ENCODE measurements at regions not wholly inside any gene's neighbourhood (a gene's known extent, or its start where the extent isn't known, plus 50 kb on each side); places are given as distances from the start of the nearest gene placed in this dataset.
"Not testable (repeated sequence)": the region's sequence is repeated elsewhere in the genome, so short reads cannot be mapped to it uniquely, and the experiment has no call there.

DNA sequence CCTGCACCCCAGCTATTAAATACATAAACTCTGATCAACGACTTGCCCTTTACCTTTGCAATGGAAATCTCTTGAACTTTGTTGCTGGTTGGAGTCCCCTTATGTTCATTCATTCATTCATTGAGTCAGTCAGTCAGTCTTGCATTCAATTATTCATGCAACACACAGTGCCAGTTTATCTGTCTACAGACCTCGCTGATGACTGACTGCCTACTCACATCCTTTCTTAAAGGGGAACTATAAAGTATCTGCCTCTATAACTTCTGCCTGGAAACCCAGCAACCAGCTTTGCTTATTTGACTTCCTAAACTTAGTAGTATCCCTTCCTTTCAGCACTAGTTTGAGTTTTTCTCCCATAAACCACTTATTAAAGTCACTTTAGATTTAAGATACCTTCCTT is 620.8 kb upstream of the ADGRL3 start:
- DNase-seq = no peak

DNA sequence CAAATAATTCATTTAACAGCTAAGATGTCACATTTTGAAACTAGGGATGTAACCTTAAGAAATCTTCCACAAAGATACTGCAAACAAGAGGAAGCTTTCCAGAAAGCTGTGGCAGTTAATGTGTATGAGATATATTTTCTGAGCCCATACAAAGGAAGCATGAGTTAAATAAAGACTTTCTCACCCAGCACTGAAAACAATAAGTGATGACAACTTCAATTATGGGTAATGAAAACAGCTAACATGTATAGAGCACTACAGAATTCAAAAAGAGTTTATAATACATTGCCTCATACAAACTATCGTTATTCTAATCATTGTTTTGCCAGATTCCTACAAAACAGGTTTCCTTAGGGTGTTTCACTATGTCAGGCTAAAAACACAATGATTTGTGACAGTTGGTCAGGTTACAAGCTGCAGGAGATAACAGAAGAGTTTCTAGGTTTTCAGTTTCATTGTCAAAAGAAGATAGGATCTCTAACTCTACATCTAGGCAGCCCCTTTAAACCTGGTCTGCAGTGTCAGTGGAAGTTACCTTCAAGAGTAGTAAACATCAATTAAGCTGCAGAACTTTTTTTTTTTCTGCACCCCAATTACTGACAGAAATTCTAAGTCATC is 618.1 kb upstream of the ADGRL3 start:
- DNase-seq = peak; percentile 18

DNA sequence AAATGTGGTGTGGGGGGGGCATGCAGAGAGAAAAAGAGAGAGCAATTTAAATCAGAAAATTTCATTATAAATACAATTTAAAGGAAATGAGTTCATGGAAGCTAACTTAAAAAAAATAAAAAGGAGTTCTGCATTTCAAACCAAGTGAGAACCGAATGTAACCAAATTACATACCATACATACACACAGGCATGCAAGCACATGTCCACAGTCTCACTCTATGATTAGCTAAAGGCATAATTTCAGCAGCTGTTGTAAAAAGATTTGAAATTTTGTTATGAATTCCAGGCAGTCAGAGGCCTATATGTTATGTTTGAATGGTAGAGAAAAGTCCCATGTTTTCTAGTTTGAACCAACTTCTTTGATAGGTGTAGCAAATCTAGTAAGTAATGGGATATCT is 611.6 kb upstream of the ADGRL3 start:
- DNase-seq = no peak

DNA sequence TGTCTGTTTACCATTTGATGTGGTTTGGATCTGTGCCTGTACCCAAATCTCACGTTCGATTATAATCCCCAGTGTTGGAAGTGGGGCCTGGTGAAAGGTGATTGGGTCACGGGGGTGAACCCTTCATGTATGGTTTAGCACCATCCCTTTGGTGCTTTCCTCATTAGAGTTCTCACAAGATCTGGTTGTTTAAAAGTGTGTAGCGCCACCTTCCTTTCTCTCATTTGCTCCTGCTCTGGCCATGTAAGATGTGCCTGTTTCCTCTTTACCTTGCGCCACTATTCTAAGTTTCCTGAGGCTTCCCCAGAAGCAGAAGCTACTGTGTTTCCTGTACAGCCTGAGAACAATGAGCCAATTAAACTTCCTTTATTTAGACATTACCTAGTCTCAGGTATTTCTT is 610.7 kb upstream of the ADGRL3 start:
- DNase-seq = no peak

DNA sequence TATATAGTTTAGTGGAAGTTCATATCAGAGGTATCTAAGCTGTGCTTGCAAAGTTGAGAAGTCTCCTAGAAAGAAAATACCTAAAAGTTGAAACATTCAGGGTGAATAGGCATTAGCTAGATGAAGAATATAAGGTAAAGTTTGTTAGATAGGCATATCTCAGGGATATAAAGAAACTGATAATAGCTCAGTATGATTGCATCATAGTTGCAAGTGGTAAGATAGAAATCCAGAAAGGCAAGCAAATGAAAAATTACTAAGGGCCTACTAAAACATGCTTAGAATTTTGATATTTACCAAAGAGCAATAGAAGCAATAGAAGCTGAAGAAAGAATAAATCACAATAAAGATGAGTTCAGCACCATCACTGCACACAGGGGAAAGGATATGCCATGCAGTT is 610.0 kb upstream of the ADGRL3 start:
- no peak for DNase-seq

DNA sequence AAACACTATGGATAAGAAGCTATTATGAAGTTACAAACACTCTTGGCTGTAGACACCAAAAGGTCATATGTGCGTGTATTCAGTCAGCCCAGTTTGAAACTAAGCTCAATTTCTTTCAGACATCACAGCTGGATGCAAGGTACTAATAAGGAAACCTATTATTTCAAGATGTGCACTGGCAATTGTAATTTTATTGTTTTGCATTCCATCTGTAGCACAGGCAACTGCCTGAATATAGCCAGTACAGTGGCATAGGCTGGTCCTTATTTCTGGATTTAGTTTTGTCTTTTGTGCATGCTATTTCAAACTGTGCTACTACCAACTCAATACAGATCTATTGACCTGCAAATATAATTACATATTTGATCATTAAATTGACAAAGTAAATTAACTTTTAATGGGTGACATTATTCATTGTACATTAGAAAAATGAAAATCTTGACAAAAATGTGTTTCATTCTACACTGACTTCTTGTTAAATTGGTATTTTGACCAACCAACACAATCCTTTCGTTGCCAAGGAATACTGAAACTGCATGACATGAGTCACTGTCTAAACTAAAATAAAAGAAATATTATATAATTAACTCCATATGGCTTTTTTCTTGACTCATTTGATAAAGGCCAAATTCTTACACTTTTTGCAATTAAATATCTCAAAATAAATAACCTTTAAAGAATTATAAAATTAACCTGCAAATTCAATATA is 594.3 kb upstream of the ADGRL3 start:
- DNase-seq = peak; percentile 44

DNA sequence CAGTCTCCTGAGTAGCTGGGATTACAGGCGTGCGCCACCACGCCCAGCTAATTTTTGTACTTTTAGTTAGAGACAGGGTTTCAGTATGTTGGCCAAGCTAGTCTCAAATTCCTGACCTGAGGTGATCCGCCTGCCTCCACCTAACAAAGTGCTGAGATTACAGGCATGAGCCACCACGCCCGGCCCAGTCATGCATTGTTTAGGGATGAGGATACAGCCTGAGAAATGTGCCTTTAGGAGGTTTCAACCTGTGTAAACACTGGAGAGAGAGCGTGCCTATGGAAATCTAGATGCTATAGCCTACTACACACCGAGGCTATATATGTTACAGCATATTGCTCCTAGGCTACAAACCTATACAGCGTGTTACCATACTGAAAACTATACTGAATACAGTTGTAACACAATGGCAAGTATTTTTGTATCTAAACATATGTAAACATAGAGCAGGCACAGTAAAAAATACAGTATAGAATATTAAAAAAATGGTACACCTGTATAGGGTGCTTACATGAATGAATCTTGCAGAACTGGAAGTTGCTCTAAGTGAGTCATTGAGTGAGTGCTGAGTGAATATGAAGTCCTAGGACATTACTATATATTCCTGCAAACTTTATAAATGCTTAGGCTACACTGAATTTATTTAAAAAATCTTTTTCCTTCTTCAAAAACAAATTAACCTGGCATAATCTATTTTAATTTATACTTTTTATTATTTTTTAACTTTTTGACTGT is 588.2 kb upstream of the ADGRL3 start:
- no peak for DNase-seq

DNA sequence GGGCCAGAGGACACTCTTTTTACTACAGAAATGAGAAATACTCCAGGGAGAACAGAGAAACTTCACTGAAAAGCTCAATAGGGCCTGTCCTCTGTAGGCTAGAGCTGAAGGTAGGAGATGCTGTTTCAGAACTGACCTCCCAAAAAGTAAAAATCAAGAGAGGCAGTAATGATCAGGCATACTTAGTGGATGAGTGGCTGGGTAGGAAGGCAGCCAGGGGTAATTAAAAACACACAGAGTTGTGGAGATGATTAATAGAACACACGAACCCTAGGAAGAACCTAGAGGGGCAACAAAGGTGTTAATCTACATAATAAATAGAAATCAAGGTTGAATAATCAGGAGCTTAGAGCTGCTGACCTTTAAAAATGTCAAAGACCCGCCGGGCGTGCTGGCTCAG is 582.4 kb upstream of the ADGRL3 start:
- DNase-seq = no peak

DNA sequence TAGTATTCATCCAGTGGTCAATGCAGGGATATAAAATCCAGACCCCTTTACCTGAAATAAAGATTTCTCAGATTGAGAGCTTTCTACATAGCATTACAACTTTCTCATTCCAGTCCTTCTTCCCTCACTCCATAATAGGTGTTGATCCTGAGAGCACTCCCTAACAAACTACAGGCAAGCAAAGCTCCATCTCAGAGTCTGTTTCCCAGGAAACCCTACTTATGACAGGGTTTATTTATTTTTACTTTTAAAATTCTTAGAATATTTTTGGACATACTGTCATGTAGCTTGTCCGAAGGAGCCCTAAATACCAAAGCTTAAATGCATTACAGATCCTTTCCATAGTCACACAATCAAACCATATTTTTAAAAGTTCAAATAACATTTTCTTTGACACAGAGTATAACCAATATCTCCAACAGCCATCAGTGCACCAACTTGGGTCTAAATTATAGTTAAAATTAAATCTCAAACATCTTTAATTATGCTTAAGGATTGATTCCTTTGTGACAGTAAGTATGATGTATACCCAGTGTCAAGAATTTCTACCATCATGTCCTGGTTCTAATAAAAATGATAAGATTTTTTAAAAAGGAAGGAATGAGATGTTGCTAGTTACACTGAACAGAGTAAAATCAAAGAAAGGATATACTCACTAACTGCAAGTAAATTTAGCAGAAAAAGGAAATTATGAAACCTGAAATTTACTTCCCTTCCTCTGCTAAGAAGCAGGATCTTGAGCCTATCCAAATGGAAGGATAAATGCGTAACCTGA is 580.4 kb upstream of the ADGRL3 start:
- no peak for DNase-seq

DNA sequence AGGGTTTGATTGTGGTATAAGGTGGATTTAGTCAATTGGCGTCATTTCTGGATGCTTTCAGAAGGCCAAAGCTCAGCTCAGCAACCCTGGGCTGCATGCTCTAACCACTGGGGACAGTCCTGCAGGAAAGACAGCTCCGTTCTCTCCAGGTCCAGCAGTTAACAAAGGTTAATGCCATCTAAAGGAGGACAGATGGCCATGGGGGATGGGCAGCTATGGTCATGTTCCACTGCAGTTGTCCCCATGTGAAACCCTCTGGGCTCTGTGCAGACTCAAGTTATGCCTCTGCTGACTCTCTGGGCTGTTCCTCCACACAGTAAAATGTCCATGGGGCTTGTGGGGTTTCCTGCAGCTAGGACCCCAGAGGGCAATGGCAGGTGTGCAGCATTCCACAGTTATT is 562.1 kb upstream of the ADGRL3 start:
- DNase-seq = no peak

DNA sequence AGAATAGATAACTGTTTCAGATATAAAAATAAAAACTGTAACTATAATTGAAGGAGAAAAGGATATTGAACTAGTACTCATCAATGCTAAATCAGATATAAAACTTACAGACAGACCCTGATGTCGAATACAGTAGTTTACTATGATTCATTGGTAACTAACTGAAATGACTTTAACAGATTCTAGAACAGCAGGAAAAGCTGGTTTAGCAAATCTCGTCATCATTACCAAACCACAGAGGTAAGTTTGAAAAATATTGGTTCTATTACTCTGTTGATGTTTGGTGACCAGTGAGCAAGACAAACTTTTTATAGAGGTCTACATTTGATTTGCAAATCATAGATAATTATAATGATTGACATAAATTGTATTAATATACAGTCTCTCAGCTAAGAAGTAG is 551.4 kb upstream of the ADGRL3 start:
- DNase-seq = no peak

DNA sequence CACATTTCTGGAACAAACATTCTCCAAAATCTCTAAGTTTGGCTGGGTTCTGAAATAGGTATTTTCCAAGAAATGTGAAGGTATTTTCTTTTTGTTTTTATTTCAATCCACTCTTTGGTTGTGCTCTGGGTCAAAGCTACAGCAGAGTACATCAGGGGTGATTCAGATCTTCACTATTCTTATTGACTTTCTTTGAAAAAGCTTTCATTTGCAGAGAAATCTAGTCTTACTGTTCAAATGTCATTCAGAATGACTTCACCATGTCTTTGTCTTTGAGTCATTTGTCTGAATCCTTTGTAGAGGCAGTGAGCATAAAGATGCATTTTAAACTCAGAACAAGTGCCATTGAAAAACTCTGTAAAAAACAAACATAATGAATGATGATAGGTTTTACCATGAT is 547.2 kb upstream of the ADGRL3 start:
- no peak for DNase-seq

DNA sequence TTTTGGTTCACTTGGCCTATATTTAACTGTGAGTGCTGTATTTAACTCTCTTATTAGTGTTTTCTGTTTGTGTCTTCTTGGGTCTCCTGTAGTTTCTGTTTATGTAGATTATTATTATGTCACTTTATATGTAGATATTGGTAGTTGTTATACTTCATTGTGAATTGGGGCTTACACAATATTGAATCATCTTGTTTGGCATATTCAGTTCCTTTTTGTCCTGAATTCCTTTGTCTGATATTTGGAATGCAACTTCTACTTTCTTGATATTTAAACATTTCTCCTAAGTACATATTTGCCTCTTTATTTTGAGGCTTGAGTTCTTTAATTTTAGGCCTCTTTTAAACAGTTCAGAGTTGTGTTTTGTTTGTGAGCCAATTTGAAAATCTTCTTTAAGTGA is 544.8 kb upstream of the ADGRL3 start:
- no peak for DNase-seq

DNA sequence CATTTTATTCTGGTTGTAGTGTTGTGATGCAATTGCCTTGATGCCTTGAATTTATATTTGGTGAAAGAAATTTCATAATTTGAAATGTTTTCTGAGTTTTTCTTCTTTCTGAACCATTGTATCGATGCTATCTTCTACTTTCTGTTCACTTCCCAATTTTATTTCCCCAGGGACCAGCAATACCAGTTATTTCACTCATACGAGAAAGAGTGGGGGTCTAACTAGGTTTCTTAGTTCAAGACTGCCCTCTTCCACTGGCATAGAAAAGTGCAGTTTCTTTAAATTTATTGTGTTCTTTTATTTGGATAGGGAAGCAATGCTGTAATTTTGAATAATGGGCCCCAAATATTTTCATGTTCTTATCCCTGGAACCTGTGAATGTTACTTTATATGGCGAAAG is 544.0 kb upstream of the ADGRL3 start:
- DNase-seq = peak; percentile 12

DNA sequence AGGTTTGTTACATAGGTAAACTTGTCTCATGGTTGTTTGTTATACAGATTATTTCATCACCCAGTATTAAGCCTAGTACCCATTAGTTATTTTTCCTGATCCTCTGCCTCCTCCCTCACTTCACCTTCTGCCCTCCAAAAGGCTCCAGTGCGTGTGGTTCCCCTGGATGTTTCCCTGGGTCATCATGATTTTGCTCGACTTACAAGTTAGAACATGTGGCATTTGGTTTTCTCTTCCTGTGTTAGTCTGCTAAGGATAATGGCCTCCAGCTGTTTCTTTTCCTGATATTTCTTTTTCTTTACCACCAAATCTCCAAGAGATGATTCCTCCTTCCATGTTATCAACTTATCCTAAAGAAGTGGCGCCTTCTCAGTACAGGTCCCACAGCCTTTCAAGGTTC is 543.1 kb upstream of the ADGRL3 start:
- DNase-seq = no peak

DNA sequence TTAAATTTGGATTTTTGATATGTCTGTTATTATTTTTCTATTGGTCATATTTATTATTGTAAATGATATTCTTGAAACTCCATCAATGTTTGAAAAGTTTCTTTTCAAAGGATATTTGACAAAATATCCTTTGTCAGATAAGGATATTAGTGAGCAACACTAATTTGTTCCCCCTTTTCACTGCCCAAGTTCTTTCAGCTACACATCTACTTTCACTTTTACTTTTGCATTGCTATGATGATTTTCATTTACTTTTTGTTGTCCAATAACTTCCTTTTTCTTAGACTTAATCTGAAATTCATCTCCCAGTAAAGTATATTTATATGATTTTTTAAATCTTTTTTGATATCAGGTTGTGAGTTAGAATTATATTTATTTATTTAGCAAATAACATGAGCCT is 542.3 kb upstream of the ADGRL3 start:
- no peak for DNase-seq

DNA sequence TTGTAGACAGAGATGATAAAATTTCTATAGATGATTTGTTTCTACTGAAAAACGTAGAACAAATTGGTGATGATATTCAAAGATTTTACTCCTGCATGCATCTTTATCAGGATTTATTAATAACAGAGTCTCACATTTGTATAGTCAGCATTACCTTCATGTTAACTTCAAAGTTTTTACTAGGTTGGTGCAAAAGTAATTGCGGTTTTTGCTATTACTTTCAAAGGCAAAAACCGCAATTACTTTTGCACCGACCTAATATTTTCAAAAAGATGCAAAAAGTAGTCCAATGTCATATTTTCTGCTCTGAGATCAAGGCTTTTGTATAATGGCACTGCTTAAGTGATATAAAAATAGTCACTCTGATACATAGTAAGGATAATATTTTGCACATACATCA is 536.4 kb upstream of the ADGRL3 start:
- no peak for DNase-seq

DNA sequence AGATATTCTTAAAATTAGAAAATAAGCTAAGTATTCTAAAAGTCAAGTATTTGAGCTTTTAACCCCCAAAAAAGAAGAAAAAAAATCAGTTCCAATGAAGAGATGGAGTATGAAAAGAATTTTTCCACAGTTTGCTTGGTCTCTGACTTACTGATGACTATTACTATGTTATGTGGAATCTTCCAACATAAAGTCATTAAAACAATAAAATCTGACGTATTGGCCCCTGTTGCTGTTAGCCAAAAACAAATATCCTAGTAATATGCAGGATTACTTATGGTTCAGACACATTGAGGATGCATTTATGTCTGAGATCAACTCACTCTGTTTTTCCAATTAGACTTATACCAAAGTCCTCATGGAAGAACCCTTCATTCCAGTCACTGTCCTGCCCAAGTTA is 517.2 kb upstream of the ADGRL3 start:
- DNase-seq = no peak

DNA sequence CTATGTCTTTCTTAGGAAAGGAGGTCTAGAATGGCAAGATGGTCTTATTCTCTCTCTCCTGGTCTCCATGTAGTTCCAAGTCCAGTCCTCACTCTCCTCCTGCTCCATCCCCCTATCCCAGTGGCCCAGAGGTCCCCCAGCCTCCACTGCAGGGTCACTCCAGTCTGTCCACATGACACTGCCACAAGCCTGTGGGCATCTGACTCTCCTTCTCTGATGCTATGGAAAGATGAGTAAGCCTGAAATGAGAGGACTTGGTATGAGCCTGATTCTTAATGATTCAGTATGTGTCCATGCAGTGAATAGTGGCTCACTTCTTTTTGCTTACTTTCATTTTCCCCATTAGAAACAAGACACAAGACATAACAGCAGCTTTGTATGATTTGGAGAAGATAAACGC is 516.8 kb upstream of the ADGRL3 start:
- DNase-seq = peak; percentile 2

DNA sequence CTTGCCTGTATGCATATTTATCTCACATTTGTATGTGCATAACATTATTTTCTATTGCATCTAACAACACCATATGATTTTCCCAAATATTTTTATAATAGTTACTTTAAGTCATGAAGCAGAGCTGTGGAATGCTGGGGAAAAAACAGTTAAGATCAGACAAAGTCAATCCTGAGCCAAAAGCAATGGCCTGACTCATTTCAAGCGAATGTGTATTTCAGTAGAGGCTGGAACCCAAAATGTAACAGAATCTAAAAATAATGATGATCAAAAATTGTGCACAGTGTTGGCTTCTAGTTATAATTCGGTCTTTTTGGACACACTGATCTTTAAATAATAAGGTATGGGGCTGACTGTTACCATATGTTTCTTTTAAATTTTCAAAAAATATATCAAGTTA is 516.2 kb upstream of the ADGRL3 start:
- DNase-seq = peak; percentile 7

DNA sequence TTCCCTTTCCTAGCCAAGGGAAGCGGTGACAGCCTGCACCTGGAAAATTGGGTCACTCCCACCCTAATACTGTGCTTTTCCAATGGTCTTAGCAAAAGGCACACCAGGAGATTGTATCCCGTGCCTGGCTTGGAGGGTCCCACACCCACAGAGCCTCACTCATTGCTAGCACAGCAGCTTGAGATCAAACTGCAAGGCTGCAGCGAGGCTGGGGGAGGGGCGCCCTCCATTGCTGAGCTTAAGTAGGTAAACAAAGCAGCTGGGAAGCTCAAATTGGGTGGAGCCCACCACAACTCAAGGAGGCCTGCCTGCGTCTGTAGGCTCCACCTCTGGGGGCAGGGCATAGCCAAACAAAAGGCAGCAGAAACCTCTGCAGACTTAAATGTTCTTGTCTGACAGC is 504.1 kb upstream of the ADGRL3 start:
- not testable (repeated sequence) for DNase-seq

DNA sequence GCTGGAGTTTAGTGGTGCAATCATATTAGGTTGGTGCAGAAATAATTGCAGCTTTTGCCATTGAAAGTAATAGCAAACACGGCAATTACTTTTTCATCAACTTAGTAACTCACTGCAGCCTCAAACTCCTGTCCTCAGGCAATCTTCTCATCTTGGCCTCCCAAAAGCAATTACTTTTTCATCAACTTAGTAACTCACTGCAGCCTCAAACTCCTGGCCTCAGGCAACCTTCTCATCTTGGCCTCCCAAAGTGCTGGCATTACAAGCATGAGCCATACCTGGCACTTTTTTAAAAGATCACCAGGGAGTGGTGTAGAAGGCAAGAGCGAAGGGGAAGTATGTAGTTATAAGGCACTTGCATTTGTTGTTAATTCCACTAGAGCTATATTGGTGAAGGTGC is 491.1 kb upstream of the ADGRL3 start:
- DNase-seq = no peak

DNA sequence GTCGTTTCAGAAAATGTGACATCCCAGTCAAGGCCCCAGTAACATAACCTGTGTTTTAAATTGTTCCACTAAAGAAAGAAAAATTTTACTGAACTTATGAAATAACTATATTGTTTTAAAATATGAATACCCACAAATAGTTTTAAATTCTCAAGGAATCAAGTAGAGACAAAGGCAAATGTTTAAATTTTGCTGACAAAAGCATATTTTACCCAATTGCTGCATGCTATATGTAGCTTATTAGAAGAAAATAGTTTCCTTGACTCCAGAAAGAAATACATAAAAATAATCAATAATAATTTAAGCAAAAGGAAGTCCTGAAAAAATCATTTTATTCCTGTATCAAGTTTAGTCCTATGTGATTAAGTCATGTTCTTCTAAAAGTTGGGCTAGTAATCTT is 481.3 kb upstream of the ADGRL3 start:
- DNase-seq = no peak

DNA sequence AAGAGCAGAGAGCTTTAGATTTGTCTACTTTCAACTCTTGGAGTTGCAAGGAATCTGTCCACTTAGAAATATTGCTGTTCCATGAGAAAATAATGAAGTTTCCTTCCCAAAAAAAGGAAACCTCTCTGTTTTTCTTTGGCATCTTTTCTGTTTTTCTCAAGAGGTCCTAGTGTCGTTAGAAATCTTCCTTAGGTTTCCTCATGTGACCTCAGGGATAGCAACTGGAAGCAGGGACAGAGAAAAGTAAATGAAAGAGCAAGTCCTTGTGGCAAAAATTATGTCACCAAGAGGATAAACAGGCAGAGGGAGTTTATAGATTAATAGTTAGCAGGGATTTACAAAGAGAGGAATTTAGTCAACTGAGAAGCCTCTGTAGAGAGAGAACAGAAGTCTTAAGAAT is 478.4 kb upstream of the ADGRL3 start:
- no peak for DNase-seq
